HL-60 (cell line): ENCODE measurements at regions not wholly inside any gene's neighbourhood (a gene's known extent, or its start where the extent isn't known, plus 50 kb on each side); places are given as distances from the start of the nearest gene placed in this dataset.

Experiments
- POLR2AphosphoS5 ChIP-seq: IDR thresholded peaks from 2 replicates; pipeline ENCODE4 v1.6.1; 2012; ENCODE audit warnings: low read depth
- TF ChIP-seq, protein P1 (sequence below): IDR thresholded peaks from one replicate; pipeline ENCODE4 v1.5.1; 2011; ENCODE audit warnings: low read length, control low read depth, inconsistent platforms; ENCODE audit not compliant: insufficient read depth
- TF ChIP-seq, protein P2 (sequence below): IDR thresholded peaks from 2 replicates; pipeline ENCODE4 v1.6.1; 2012; ENCODE audit warnings: low read depth; ENCODE audit not compliant: insufficient replicate concordance

DNA sequence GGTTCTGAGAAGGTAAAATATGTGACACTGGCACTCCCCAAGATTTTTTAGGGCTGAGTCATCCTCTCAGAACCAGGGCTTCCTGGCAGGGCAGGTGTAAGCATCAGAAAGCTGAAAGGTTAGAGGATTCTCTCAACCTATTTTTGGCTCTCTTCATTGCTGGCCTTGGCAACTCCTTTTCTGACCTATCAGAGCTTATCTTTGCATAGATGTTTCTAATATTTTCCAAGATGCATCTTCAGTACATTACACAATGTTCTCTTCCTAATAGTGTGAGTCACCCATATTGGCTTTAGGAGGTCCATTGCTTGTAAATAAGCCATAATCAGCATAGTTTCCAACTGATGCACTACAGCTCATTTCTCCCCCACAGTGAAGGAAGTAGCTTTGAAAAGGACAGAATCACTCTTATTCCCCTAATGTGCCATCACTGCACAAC, 2008.4 kb upstream of the PIK3C3 start:
- TF ChIP-seq, protein P1, sequence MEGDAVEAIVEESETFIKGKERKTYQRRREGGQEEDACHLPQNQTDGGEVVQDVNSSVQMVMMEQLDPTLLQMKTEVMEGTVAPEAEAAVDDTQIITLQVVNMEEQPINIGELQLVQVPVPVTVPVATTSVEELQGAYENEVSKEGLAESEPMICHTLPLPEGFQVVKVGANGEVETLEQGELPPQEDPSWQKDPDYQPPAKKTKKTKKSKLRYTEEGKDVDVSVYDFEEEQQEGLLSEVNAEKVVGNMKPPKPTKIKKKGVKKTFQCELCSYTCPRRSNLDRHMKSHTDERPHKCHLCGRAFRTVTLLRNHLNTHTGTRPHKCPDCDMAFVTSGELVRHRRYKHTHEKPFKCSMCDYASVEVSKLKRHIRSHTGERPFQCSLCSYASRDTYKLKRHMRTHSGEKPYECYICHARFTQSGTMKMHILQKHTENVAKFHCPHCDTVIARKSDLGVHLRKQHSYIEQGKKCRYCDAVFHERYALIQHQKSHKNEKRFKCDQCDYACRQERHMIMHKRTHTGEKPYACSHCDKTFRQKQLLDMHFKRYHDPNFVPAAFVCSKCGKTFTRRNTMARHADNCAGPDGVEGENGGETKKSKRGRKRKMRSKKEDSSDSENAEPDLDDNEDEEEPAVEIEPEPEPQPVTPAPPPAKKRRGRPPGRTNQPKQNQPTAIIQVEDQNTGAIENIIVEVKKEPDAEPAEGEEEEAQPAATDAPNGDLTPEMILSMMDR: no peak
- TF ChIP-seq POLR2AphosphoS5: no peak
- TF ChIP-seq, protein P2, sequence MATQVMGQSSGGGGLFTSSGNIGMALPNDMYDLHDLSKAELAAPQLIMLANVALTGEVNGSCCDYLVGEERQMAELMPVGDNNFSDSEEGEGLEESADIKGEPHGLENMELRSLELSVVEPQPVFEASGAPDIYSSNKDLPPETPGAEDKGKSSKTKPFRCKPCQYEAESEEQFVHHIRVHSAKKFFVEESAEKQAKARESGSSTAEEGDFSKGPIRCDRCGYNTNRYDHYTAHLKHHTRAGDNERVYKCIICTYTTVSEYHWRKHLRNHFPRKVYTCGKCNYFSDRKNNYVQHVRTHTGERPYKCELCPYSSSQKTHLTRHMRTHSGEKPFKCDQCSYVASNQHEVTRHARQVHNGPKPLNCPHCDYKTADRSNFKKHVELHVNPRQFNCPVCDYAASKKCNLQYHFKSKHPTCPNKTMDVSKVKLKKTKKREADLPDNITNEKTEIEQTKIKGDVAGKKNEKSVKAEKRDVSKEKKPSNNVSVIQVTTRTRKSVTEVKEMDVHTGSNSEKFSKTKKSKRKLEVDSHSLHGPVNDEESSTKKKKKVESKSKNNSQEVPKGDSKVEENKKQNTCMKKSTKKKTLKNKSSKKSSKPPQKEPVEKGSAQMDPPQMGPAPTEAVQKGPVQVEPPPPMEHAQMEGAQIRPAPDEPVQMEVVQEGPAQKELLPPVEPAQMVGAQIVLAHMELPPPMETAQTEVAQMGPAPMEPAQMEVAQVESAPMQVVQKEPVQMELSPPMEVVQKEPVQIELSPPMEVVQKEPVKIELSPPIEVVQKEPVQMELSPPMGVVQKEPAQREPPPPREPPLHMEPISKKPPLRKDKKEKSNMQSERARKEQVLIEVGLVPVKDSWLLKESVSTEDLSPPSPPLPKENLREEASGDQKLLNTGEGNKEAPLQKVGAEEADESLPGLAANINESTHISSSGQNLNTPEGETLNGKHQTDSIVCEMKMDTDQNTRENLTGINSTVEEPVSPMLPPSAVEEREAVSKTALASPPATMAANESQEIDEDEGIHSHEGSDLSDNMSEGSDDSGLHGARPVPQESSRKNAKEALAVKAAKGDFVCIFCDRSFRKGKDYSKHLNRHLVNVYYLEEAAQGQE: no peak
